ENCODE measurements at regions not wholly inside any gene's neighbourhood (a gene's known extent, or its start where the extent isn't known, plus 50 kb on each side); places are given as distances from the start of the nearest gene placed in this dataset.

GRCh38 chr2:180577567-180577966, 402.8 kb upstream of the UBE2E3 start:
- no peak overlapping the region for H3K27ac ChIP-seq (ENCODE audit: insufficient read depth, low read length)
- H3K79me1 ChIP-seq (ENCODE audit: low read depth in 1 of 2, low read length in 2 of 2): no peaks in the 10 kb centered on the region
- no peak overlapping the region for H3K18ac ChIP-seq (ENCODE audit: low read depth, low read length)
- H3K27me3 ChIP-seq (ENCODE audit: control insufficient read depth, insufficient read depth, low read length): no peaks in the 10 kb centered on the region
- dilution Hi-C loops (cut with HindIII; ENCODE audit: low sequenced_read_pairs, unreplicated experiment): no loop called here
- H3K4me2 ChIP-seq (ENCODE audit: low read depth, low read length): no peak overlapping the region
- intact Hi-C loops (cut with micrococcal nuclease): loop anchor here (10.0 kb wide), 1 partner anchor 193 kb away; no protein-coding TSS in a partner anchor
- no peaks in the 10 kb centered on the region for H3K4me1 ChIP-seq (ENCODE audit: control insufficient read depth, insufficient read depth, low read length)
- H2AFZ ChIP-seq (replicated peaks; ENCODE audit: low read length, poor library complexity): no peak overlapping the region
- no peak overlapping the region for H3K4ac ChIP-seq (ENCODE audit: low read depth, low read length)
- DNase-seq: no peak
- ChIA-PET POLR2A (ENCODE audit: unreplicated experiment) (no interaction called here), CTCF (no interaction called here)
- no peaks in the 10 kb centered on the region for H4K20me1 ChIP-seq (ENCODE audit: insufficient read depth, low read length)
- no peak overlapping the region for H4K8ac ChIP-seq (ENCODE audit: low read depth in 2 of 2, low read length in 2 of 2)
- H2BK15ac ChIP-seq (ENCODE audit: low read depth, low read length): no peak overlapping the region
- no peak overlapping the region for H2AK9ac ChIP-seq (replicated peaks; ENCODE audit: low read depth, low read length, poor library complexity)
- H3K4me3 ChIP-seq (ENCODE audit: insufficient read depth, low read depth, low read length): no peak overlapping the region
- no peak overlapping the region for H3K14ac ChIP-seq (replicated peaks; ENCODE audit: low read depth, low read length)
- in situ Hi-C loops (cut with MboI; ENCODE audit: low sequenced_read_pairs): no loop called here
- H2BK20ac ChIP-seq (ENCODE audit: low read depth, low read length): no peak overlapping the region
- H4K91ac ChIP-seq (ENCODE audit: insufficient read depth, low read depth, low read length): no peak overlapping the region
- no peak overlapping the region for H2AK5ac ChIP-seq (ENCODE audit: low read depth, low read length)
- H4K5ac ChIP-seq (ENCODE audit: low read depth, low read length): no peak overlapping the region
- no peak overlapping the region for H3K9ac ChIP-seq (ENCODE audit: low read depth, low read length)
- TF ChIP-seq CEBPB (IDR thresholded peaks at IDR 0.05; ENCODE audit: low read depth, low read length) (peak; percentile 25; the same call in 1 of the 2 replicates), ELK1 (IDR thresholded peaks at IDR 0.05; ENCODE audit: borderline replicate concordance, low read depth, low read length) (no peak)
- ATAC-seq (ENCODE audit: low read depth): no peak
- no peak overlapping the region for H3K56ac ChIP-seq (ENCODE audit: extremely low read depth, insufficient read depth, low read length)
- H2BK120ac ChIP-seq (ENCODE audit: low read depth, low read length): no peak overlapping the region
- H3K9me1 ChIP-seq (ENCODE audit: insufficient read depth, low read length): peaks cover 3% of the 10 kb centered on the region; the same call in 1 of the 2 replicates
- WGBS, 2 experiments (ENCODE audit: extremely low coverage in 2 of 2, insufficient read length in 1 of 2): no CpG with 5 or more reads among the region's 3 CpGs
- no peaks in the 10 kb centered on the region for H3K9me3 ChIP-seq (ENCODE audit: control insufficient read depth, insufficient read depth, low read length)
- H3K36me3 ChIP-seq (ENCODE audit: control insufficient read depth, insufficient read depth, low read length): no peaks in the 10 kb centered on the region
- BruUV-seq (replicated peaks): no TSS peak
- no peak overlapping the region for H2BK5ac ChIP-seq (ENCODE audit: low read depth, low read length, poor library complexity, severe bottlenecking)
- no peak overlapping the region for H3K23ac ChIP-seq (ENCODE audit: low read depth, low read length)
